ENCODE measurements at regions not wholly inside any gene's neighbourhood (a gene's known extent, or its start where the extent isn't known, plus 50 kb on each side); places are given as distances from the start of the nearest gene placed in this dataset.

- TF ChIP-seq CTCF (conservative IDR thresholded peaks at IDR 0.05; ENCODE audit: low read depth, low read length) = no peak
- TF ChIP-seq EZH2 (IDR thresholded peaks at IDR 0.05; ENCODE audit: borderline replicate concordance, low read depth, low read length, poor library complexity, severe bottlenecking) = no peak
These were observed 164.7 kb upstream of the CCND2 start for GRCh38 chr12:4108803-4109345.

Data from A673 (cell line).